Liver (tissue), 7 donors: ENCODE measurements at regions not wholly inside any gene's neighbourhood (a gene's known extent, or its start where the extent isn't known, plus 50 kb on each side); places are given as distances from the start of the nearest gene placed in this dataset.

ENCODE experiments used
- DNase-seq: peaks from one replicate; pipeline ENCODE4 v3.0.0-alpha.2; 2017; ENCODE audit warnings: low spot score
- H3K27ac ChIP-seq, 2 donors: one replicate each; pipeline ENCODE4 v1.7.0; 2013; ENCODE audit warnings: inconsistent platforms in 2 of 2, low read length in 2 of 2, control low read depth in 1 of 2, low read depth in 1 of 2, mild to moderate bottlenecking in 1 of 2
- H3K27me3 ChIP-seq, 4 donors: one replicate each; pipeline versions ENCODE4 v1.6.1 to v1.7.0; 2013; ENCODE audit warnings: low read length in 3 of 4, inconsistent platforms in 1 of 4, mild to moderate bottlenecking in 1 of 4, moderate library complexity in 1 of 4; ENCODE audit not compliant: control insufficient read depth in 4 of 4, insufficient read depth in 4 of 4
- H3K36me3 ChIP-seq, 4 donors: one replicate each; pipeline versions ENCODE4 v1.6.1 to v1.7.0; 2013; ENCODE audit warnings: low read length in 3 of 4, mild to moderate bottlenecking in 3 of 4, low read depth in 1 of 4, moderate library complexity in 1 of 4; ENCODE audit not compliant: control insufficient read depth in 4 of 4, insufficient read depth in 3 of 4
- H3K4me1 ChIP-seq, 4 donors: one replicate each; pipeline versions ENCODE4 v1.6.1 to v1.7.0; 2013; ENCODE audit warnings: low read length in 3 of 4, mild to moderate bottlenecking in 3 of 4, moderate library complexity in 1 of 4; ENCODE audit not compliant: control insufficient read depth in 4 of 4, insufficient read depth in 4 of 4
- H3K4me3 ChIP-seq, 3 donors: one replicate each; pipeline versions ENCODE4 v1.6.1 to v1.7.0; 2013; ENCODE audit warnings: low read length in 3 of 3, control low read depth in 1 of 3, low read depth in 1 of 3, mild to moderate bottlenecking in 1 of 3
- H3K9ac ChIP-seq, 2 donors: one replicate each; pipeline ENCODE4 v1.7.0; 2013; ENCODE audit warnings: low read length in 2 of 2, mild to moderate bottlenecking in 2 of 2, moderate library complexity in 2 of 2, control low read depth in 1 of 2, low read depth in 1 of 2
- H3K9me3 ChIP-seq, 4 donors: one replicate each; pipeline versions ENCODE4 v1.6.1 to v1.7.0; 2013; ENCODE audit warnings: low read length in 3 of 4; ENCODE audit not compliant: control insufficient read depth in 4 of 4
- FOXA1 ChIP-seq: IDR thresholded peaks from 2 replicates; pipeline ENCODE4 v1.6.1; 2016; ENCODE audit warnings: antibody characterized with exemption
- FOXA2 ChIP-seq: IDR thresholded peaks from 2 replicates; pipeline ENCODE4 v1.6.1; 2016; ENCODE audit warnings: antibody characterized with exemption
- HNF4A ChIP-seq, 2 donors: conservative IDR thresholded peaks; 2 replicates each; pipeline ENCODE4 v1.6.1; 2016; ENCODE audit warnings: antibody characterized with exemption in 2 of 2, mild to moderate bottlenecking in 2 of 2
- HNF4G ChIP-seq: IDR thresholded peaks from 2 replicates; pipeline ENCODE4 v1.6.1; 2016; ENCODE audit warnings: antibody characterized with exemption
- JUND ChIP-seq, 2 donors: IDR thresholded peaks; 2 replicates each; pipeline ENCODE4 v1.6.1; 2016; ENCODE audit warnings: antibody characterized with exemption in 2 of 2
- RAD21 ChIP-seq, 2 donors: IDR thresholded peaks; 2 replicates each; pipeline ENCODE4 v1.6.1; 2016; ENCODE audit warnings: antibody characterized with exemption in 2 of 2, mild to moderate bottlenecking in 2 of 2
- TAF1 ChIP-seq: conservative IDR thresholded peaks from 2 replicates; pipeline ENCODE4 v1.6.1; 2016; ENCODE audit warnings: antibody characterized with exemption, mild to moderate bottlenecking
- YY1 ChIP-seq: IDR thresholded peaks from 2 replicates; pipeline ENCODE4 v1.6.1; 2016; ENCODE audit warnings: antibody characterized with exemption, mild to moderate bottlenecking
- WGBS: extraction: QIAGEN DNeasy Blood & Tissue Kit; methylation state at CpG from one replicate; pipeline ENCODE4 v1.1.7; 2013; 5-methylcytosine and 5-hydroxymethylcytosine counted together
- TF ChIP-seq, protein P1 (sequence below): IDR thresholded peaks from 2 replicates; pipeline ENCODE4 v1.6.1; 2016; ENCODE audit warnings: antibody characterized with exemption
- TF ChIP-seq, protein P2 (sequence below): IDR thresholded peaks from 2 replicates; pipeline ENCODE4 v1.6.1; 2016; ENCODE audit warnings: antibody characterized with exemption, mild to moderate bottlenecking
- TF ChIP-seq, protein P3 (sequence below): IDR thresholded peaks from 2 replicates; pipeline ENCODE4 v1.6.1; 2016; ENCODE audit warnings: antibody characterized with exemption
- TF ChIP-seq, protein P4 (sequence below): IDR thresholded peaks from 2 replicates; pipeline ENCODE4 v1.6.1; 2016; ENCODE audit warnings: antibody characterized with exemption
- donor health status: healthy.
- donor health status: healthy.
- donor health status: healthy.
- donor health status: healthy.

DNA sequence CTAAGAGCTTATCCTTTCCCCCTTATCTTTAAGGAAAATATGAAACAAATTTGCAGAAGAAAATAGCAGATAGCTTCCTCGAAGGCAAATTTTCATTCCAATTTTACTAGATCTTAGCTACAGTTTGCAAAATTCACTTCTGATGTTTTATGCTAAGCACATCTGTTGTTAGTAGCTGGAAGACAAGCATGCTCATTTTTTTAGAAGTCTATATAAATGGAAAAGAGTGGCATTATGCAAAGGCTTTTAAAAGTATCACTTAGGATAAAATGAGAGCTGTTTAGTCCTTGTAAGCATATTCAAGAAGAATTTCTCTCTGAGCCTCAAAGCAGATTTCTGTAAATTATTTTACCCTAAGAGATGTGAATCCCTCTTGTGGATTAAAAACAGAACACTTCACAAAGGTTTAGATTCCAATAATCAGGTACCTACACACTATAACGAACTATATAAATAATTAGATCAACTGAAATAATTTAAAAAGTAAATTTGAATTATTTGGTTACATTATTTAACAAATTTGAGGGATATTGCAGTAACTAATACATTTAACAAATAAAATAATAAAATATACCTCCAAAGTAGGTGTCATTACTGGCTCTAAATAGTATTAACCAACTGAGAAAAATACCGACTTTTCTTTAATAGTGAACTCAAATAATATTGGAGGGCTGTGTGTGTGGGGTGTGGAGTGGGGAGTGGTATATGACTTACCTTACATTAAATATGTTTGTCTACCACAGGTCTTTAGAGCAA is 307.1 kb downstream of the SEMA3D start:
- TF ChIP-seq TAF1 (no peak), HNF4A (conservative IDR thresholded peaks at IDR 0.05) (no peak)
- Histone ChIP-seq H3K9ac (no peak overlapping the region), H3K36me3 (no peaks in the 10 kb centered on the region), H3K27ac (no peak overlapping the region), H3K4me3 (no peak overlapping the region), H3K27me3 (no peaks in the 10 kb centered on the region), H3K4me1 (no peaks in the 10 kb centered on the region), H3K9me3 (no peaks in the 10 kb centered on the region)
- no peak for DNase-seq
- 56% methylated on average over 3 of the region's 3 CpGs for WGBS

DNA sequence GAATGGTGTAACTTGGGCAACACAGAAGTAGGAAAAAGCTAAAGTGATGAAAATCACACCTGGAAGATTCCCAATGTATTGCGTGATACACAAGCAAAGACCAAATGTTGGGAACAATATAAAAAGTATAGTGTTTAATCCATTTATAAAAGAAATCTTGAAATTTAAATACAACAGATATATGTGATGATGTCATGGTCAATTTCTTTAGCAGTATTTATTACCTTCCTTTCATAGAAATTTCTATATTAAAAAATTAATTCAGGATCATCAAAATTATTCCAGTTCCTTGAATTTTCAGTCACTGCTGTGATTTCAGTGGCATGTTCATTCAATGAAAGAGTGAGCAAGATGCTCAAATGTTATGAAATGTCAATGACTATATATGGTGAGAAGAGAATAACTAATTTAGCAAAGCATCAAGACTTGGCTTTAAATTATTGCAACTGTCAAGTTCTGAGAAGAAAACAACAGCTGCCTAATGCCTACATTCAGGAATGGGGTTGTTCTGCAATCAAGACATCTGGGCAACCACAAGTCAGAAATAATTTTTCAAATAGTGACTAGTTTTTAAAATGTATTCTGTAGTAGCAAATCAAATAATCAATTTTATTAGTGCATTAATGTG is 308.8 kb downstream of the SEMA3D start:
- Histone ChIP-seq H3K27ac (no peak overlapping the region), H3K9me3 (no peaks in the 10 kb centered on the region), H3K4me1 (no peaks in the 10 kb centered on the region), H3K36me3 (no peaks in the 10 kb centered on the region), H3K4me3 (no peak overlapping the region), H3K27me3 (peaks cover 0 to 2% (median 0%) of the 10 kb centered on the region in 4 donors), H3K9ac (no peak overlapping the region)
- TF ChIP-seq, protein P1, sequence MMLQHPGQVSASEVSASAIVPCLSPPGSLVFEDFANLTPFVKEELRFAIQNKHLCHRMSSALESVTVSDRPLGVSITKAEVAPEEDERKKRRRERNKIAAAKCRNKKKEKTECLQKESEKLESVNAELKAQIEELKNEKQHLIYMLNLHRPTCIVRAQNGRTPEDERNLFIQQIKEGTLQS = no peak
- no peak for TF ChIP-seq YY1
- TF ChIP-seq, protein P2, sequence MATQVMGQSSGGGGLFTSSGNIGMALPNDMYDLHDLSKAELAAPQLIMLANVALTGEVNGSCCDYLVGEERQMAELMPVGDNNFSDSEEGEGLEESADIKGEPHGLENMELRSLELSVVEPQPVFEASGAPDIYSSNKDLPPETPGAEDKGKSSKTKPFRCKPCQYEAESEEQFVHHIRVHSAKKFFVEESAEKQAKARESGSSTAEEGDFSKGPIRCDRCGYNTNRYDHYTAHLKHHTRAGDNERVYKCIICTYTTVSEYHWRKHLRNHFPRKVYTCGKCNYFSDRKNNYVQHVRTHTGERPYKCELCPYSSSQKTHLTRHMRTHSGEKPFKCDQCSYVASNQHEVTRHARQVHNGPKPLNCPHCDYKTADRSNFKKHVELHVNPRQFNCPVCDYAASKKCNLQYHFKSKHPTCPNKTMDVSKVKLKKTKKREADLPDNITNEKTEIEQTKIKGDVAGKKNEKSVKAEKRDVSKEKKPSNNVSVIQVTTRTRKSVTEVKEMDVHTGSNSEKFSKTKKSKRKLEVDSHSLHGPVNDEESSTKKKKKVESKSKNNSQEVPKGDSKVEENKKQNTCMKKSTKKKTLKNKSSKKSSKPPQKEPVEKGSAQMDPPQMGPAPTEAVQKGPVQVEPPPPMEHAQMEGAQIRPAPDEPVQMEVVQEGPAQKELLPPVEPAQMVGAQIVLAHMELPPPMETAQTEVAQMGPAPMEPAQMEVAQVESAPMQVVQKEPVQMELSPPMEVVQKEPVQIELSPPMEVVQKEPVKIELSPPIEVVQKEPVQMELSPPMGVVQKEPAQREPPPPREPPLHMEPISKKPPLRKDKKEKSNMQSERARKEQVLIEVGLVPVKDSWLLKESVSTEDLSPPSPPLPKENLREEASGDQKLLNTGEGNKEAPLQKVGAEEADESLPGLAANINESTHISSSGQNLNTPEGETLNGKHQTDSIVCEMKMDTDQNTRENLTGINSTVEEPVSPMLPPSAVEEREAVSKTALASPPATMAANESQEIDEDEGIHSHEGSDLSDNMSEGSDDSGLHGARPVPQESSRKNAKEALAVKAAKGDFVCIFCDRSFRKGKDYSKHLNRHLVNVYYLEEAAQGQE = no peak
- no peak for TF ChIP-seq JUND (IDR thresholded peaks at IDR 0.05)
- TF ChIP-seq, protein P3, sequence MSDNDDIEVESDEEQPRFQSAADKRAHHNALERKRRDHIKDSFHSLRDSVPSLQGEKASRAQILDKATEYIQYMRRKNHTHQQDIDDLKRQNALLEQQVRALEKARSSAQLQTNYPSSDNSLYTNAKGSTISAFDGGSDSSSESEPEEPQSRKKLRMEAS = no peak
- TF ChIP-seq, protein P4, sequence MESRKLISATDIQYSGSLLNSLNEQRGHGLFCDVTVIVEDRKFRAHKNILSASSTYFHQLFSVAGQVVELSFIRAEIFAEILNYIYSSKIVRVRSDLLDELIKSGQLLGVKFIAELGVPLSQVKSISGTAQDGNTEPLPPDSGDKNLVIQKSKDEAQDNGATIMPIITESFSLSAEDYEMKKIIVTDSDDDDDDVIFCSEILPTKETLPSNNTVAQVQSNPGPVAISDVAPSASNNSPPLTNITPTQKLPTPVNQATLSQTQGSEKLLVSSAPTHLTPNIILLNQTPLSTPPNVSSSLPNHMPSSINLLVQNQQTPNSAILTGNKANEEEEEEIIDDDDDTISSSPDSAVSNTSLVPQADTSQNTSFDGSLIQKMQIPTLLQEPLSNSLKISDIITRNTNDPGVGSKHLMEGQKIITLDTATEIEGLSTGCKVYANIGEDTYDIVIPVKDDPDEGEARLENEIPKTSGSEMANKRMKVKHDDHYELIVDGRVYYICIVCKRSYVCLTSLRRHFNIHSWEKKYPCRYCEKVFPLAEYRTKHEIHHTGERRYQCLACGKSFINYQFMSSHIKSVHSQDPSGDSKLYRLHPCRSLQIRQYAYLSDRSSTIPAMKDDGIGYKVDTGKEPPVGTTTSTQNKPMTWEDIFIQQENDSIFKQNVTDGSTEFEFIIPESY = no peak
- TF ChIP-seq FOXA2 = no peak
- TF ChIP-seq HNF4G = no peak
- no peak for TF ChIP-seq FOXA1
- TF ChIP-seq TAF1 = no peak
- no peak for TF ChIP-seq RAD21 (IDR thresholded peaks at IDR 0.05)
- WGBS = 94% methylated on average over 1 of the region's 1 CpG
- DNase-seq = no peak
